ENCODE measurements at regions not wholly inside any gene's neighbourhood (a gene's known extent, or its start where the extent isn't known, plus 50 kb on each side); places are given as distances from the start of the nearest gene placed in this dataset.

GRCh38 chr2:18422432-18423165 is 137.9 kb downstream of the RDH14 start:
- DNase-seq, result no peak

- DNase-seq, result no peak
These were observed 146.6 kb downstream of the RDH14 start for GRCh38 chr2:18413676-18414396.

GRCh38 chr2:18412980-18413675 is 147.3 kb downstream of the RDH14 start:
- no peak for DNase-seq

GRCh38 chr2:18411626-18412025 is 148.8 kb downstream of the RDH14 start:
- DNase-seq, result no peak

GRCh38 chr2:18410543-18410942 is 149.9 kb downstream of the RDH14 start:
- DNase-seq, result no peak

- no peak for DNase-seq
These were observed 151.8 kb downstream of the RDH14 start for GRCh38 chr2:18408638-18409037.

- DNase-seq, result no peak
These were observed 154.2 kb downstream of the RDH14 start for GRCh38 chr2:18406219-18406618.

- DNase-seq, result no peak
These were observed 155.7 kb downstream of the RDH14 start for GRCh38 chr2:18404708-18405107.

GRCh38 chr2:18403921-18404522 is 156.4 kb downstream of the RDH14 start:
- DNase-seq, result no peak

GRCh38 chr2:18402831-18403230 is 157.6 kb downstream of the RDH14 start:
- no peak for DNase-seq

- no peak for DNase-seq
These were observed 159.0 kb downstream of the RDH14 start for GRCh38 chr2:18401471-18401870.

GRCh38 chr2:18399601-18400000 is 160.9 kb downstream of the RDH14 start:
- DNase-seq, result no peak

GRCh38 chr2:18398833-18399232 is 161.6 kb downstream of the RDH14 start:
- no peak for DNase-seq

GRCh38 chr2:18396329-18397010 is 164.0 kb downstream of the RDH14 start:
- no peak for DNase-seq

GRCh38 chr2:18395555-18395954 is 164.9 kb downstream of the RDH14 start:
- DNase-seq, result no peak

GRCh38 chr2:18387441-18388206 is 172.8 kb downstream of the RDH14 start:
- DNase-seq, result no peak

- no peak for DNase-seq
These were observed 176.2 kb downstream of the RDH14 start for GRCh38 chr2:18384242-18384641.

- DNase-seq, result no peak
These were observed 179.1 kb downstream of the RDH14 start for GRCh38 chr2:18381386-18381785.

- DNase-seq, result no peak
These were observed 180.1 kb downstream of the RDH14 start for GRCh38 chr2:18380321-18380720.

- DNase-seq, result no peak
These were observed 180.6 kb downstream of the RDH14 start for GRCh38 chr2:18379870-18380269.

GRCh38 chr2:18378020-18378653 is 182.3 kb downstream of the RDH14 start:
- DNase-seq, result peak; percentile 4

GRCh38 chr2:18376936-18377335 is 183.5 kb downstream of the RDH14 start:
- no peak for DNase-seq

Data from SIG-M5 (cell line).